ENCODE measurements at regions not wholly inside any gene's neighbourhood (a gene's known extent, or its start where the extent isn't known, plus 50 kb on each side); places are given as distances from the start of the nearest gene placed in this dataset.

DNA sequence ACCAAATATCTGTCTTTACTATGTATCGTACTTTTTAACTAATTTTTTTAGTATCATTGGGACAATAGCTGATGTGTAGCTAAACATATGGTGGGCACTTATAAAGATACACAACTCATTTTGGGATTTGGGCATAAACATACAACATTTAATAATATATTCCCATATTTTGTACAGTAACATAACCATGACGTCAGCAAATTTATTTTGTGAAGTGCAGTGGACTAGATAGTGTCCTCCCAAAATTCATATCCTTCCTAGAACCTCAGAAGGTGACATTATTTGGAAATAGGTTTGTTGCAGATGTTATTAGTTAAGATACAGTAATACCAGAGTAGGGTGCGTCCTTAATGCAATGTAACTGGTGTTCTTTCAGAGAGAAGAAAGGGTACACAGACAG, 356.7 kb downstream of the CDH7 start:
- no peaks in the 10 kb centered on the region for H4K20me1 ChIP-seq (ENCODE audit: insufficient read depth)
- peak overlapping the region; percentile 60; the same call in 1 of the 2 replicates for H2AFZ ChIP-seq
- no peak overlapping the region for H3K27ac ChIP-seq
- no peaks in the 10 kb centered on the region for H3K4me1 ChIP-seq (replicated peaks; ENCODE audit: insufficient read depth)
- no peaks in the 10 kb centered on the region for H3K36me3 ChIP-seq (ENCODE audit: low read depth)
- no peak overlapping the region for H3K4me3 ChIP-seq
- intact Hi-C loops (cut with micrococcal nuclease; ENCODE audit: unreplicated experiment), result no loop called here
- H3K9me2 ChIP-seq (ENCODE audit: insufficient read depth), result no peaks in the 10 kb centered on the region
- H3K27me3 ChIP-seq (ENCODE audit: insufficient read depth, low read depth), result no peaks in the 10 kb centered on the region
- no peaks in the 10 kb centered on the region for H3F3A ChIP-seq (ENCODE audit: insufficient read depth, low read depth)
- no peak overlapping the region for H3K4me2 ChIP-seq
- no peaks in the 10 kb centered on the region for H3K79me2 ChIP-seq (ENCODE audit: low read depth)
- DNase-seq, result no peak
- no peak for TF ChIP-seq EZH2 (IDR thresholded peaks at IDR 0.05; ENCODE audit: low read depth)
- TF ChIP-seq, protein P1, sequence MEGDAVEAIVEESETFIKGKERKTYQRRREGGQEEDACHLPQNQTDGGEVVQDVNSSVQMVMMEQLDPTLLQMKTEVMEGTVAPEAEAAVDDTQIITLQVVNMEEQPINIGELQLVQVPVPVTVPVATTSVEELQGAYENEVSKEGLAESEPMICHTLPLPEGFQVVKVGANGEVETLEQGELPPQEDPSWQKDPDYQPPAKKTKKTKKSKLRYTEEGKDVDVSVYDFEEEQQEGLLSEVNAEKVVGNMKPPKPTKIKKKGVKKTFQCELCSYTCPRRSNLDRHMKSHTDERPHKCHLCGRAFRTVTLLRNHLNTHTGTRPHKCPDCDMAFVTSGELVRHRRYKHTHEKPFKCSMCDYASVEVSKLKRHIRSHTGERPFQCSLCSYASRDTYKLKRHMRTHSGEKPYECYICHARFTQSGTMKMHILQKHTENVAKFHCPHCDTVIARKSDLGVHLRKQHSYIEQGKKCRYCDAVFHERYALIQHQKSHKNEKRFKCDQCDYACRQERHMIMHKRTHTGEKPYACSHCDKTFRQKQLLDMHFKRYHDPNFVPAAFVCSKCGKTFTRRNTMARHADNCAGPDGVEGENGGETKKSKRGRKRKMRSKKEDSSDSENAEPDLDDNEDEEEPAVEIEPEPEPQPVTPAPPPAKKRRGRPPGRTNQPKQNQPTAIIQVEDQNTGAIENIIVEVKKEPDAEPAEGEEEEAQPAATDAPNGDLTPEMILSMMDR (conservative IDR thresholded peaks at IDR 0.05), result no peak
- POLR2A ChIA-PET (ENCODE audit: unreplicated experiment), result no interaction called here
- no peaks in the 10 kb centered on the region for H3K9me3 ChIP-seq (ENCODE audit: insufficient read depth, low read depth)
- BruUV-seq (replicated peaks), result no TSS peak
- CTCF ChIA-PET, result no interaction called here

GRCh38 chr18:66105016-66105415, 354.2 kb downstream of the CDH7 start:
- intact Hi-C loops (cut with micrococcal nuclease; ENCODE audit: unreplicated experiment), result no loop called here
- no peaks in the 10 kb centered on the region for H3K9me3 ChIP-seq (ENCODE audit: insufficient read depth, low read depth)
- no peaks in the 10 kb centered on the region for H3K36me3 ChIP-seq (ENCODE audit: low read depth)
- POLR2A ChIA-PET (ENCODE audit: unreplicated experiment), result no interaction called here
- BruUV-seq (replicated peaks), result no TSS peak
- no peak overlapping the region for H2AFZ ChIP-seq
- no peaks in the 10 kb centered on the region for H3K27me3 ChIP-seq (ENCODE audit: insufficient read depth, low read depth)
- CTCF ChIA-PET, result no interaction called here
- H3K79me2 ChIP-seq (ENCODE audit: low read depth), result no peaks in the 10 kb centered on the region
- H3K9me2 ChIP-seq (ENCODE audit: insufficient read depth), result no peaks in the 10 kb centered on the region
- no peak overlapping the region for H3K27ac ChIP-seq
- H3K4me3 ChIP-seq, result no peak overlapping the region
- no peaks in the 10 kb centered on the region for H3F3A ChIP-seq (ENCODE audit: insufficient read depth, low read depth)
- H3K4me1 ChIP-seq (replicated peaks; ENCODE audit: insufficient read depth), result no peaks in the 10 kb centered on the region
- no peak overlapping the region for H3K4me2 ChIP-seq
- TF ChIP-seq, protein P1 (conservative IDR thresholded peaks at IDR 0.05), result no peak
- no peak for TF ChIP-seq EZH2 (IDR thresholded peaks at IDR 0.05; ENCODE audit: low read depth)
- H4K20me1 ChIP-seq (ENCODE audit: insufficient read depth), result no peaks in the 10 kb centered on the region
- DNase-seq, result no peak

DNA sequence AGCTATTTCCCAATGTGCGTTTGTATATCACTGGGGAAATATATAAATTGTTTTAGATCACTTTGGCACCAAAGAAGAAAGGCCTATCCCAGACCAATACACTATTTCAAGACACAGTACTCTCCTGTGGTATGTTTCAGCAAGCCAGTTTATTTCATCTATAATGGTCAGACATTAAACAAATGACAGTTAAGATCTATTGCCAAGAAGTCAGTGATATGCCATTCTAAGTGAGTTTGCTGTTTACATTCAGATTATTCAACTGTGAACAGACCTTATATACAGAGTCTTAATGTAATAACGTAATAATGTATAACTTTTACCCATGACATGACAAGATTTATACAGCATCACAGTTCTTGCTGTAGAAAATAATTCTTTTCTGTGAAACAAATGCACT, 352.7 kb downstream of the CDH7 start:
- CTCF ChIA-PET, result no interaction called here

More for the DNA sequence above, 352.7 kb downstream of the CDH7 start:
- POLR2A ChIA-PET (ENCODE audit: unreplicated experiment), result no interaction called here
- no peaks in the 10 kb centered on the region for H3F3A ChIP-seq (ENCODE audit: insufficient read depth, low read depth)
- no peaks in the 10 kb centered on the region for H3K9me2 ChIP-seq (ENCODE audit: insufficient read depth)
- peak overlapping the region; percentile 17; the same call in 1 of the 2 replicates for H2AFZ ChIP-seq
- no peaks in the 10 kb centered on the region for H3K27me3 ChIP-seq (ENCODE audit: insufficient read depth, low read depth)
- intact Hi-C loops (cut with micrococcal nuclease; ENCODE audit: unreplicated experiment), result no loop called here
- BruUV-seq (replicated peaks), result no TSS peak
- DNase-seq, result no peak
- H3K27ac ChIP-seq, result no peak overlapping the region
- TF ChIP-seq, protein P1 (conservative IDR thresholded peaks at IDR 0.05), result no peak
- no peak for TF ChIP-seq EZH2 (IDR thresholded peaks at IDR 0.05; ENCODE audit: low read depth)
- no peaks in the 10 kb centered on the region for H3K79me2 ChIP-seq (ENCODE audit: low read depth)
- no peaks in the 10 kb centered on the region for H3K4me1 ChIP-seq (replicated peaks; ENCODE audit: insufficient read depth)
- H3K9me3 ChIP-seq (ENCODE audit: insufficient read depth, low read depth), result no peaks in the 10 kb centered on the region
- no peak overlapping the region for H3K4me2 ChIP-seq
- no peaks in the 10 kb centered on the region for H4K20me1 ChIP-seq (ENCODE audit: insufficient read depth)
- H3K36me3 ChIP-seq (ENCODE audit: low read depth), result no peaks in the 10 kb centered on the region
- no peak overlapping the region for H3K4me3 ChIP-seq

Measured in PC-9 (cell line).